K562 (cell line): ENCODE measurements at regions not wholly inside any gene's neighbourhood (a gene's known extent, or its start where the extent isn't known, plus 50 kb on each side); places are given as distances from the start of the nearest gene placed in this dataset.
"Not testable (repeated sequence)": the region's sequence is repeated elsewhere in the genome, so short reads cannot be mapped to it uniquely, and the experiment has no call there.

ENCODE experiments used
- ATAC-seq: fragments of 200-7000 bp; cut with Tn5 transposase; 3 replicates; pipeline ENCODE4 v1.9.1; 2020; ENCODE audit warnings: moderate library complexity
- BruUV-seq: library from RNA; stranded (reverse); fragments of 400-500 nt; replicated peaks from 2 replicates; lab custom pipeline; 2021; lab: Mats Ljungman, UMichigan
- CTCF ChIA-PET: fragments of 300-600 bp; formaldehyde crosslinking; extraction: SDS; loops from one replicate; lab custom pipeline; 2021; ENCODE audit warnings: low intra/inter-chr PET ratio; lab: Yijun Ruan, JAX
- POLR2A ChIA-PET: fragments of 300-600, 350-650 bp; sonication (Branson Sonifier 250); formaldehyde crosslinking; extraction: SDS; loops from one replicate; lab custom pipeline; 2021; ENCODE audit warnings: antibody characterized with exemption, inconsistent platforms; lab: Yijun Ruan, JAX
- DNase-seq, 4 experiments: peaks; one replicate each; pipeline versions ENCODE4 v3.0.0 to v3.0.0-alpha.2; 2011 to 2018; ENCODE audit warnings: low spot score in 3 of 4, mixed read lengths in 3 of 4; ENCODE audit errors: extremely low read depth in 1 of 4
- FAIRE-seq: peaks from 2 replicates; lab custom pipeline; 2011; peaks lifted over from hg19 to GRCh38; lab: Jason Lieb, UNC
- H2AFZ ChIP-seq: 2 replicates; pipeline ENCODE4 v1.6.0; 2011; ENCODE audit warnings: low read depth, low read length, control low read depth, inconsistent platforms
- H3K27ac ChIP-seq: fragments of 200-600 bp; 3 replicates; pipeline ENCODE4 v1.8.0; 2011; ENCODE audit warnings: low read depth, mild to moderate bottlenecking, control low read depth, inconsistent platforms, low read length, moderate library complexity, mixed read lengths; ENCODE audit errors: extremely low read depth
- H3K27me3 ChIP-seq, 2 experiments: fragments of 300-600 bp in 1 of 2; 2 replicates in 1 of 2; 3 replicates in 1 of 2; pipeline versions ENCODE4 v1.6.0 to v1.8.0; 2011; ENCODE audit warnings: inconsistent platforms in 2 of 2, low read length in 2 of 2, mild to moderate bottlenecking in 1 of 2, mixed read lengths in 1 of 2, moderate library complexity in 1 of 2; ENCODE audit not compliant: control insufficient read depth in 2 of 2, insufficient read depth in 2 of 2
- H3K36me3 ChIP-seq: fragments of 300-600 bp; 3 replicates; pipeline ENCODE4 v1.8.0; 2011; ENCODE audit warnings: mild to moderate bottlenecking, low read length, inconsistent platforms; ENCODE audit not compliant: control insufficient read depth, insufficient read depth
- H3K4me1 ChIP-seq, 2 experiments: fragments of 200-600 bp in 1 of 2; replicated peaks in 1 of 2; 2 replicates in 1 of 2; 3 replicates in 1 of 2; pipeline versions ENCODE4 v1.5.1 to v1.8.0; 2011; ENCODE audit warnings: inconsistent platforms in 2 of 2, low read length in 2 of 2, mild to moderate bottlenecking in 1 of 2, mixed read lengths in 1 of 2, moderate library complexity in 1 of 2; ENCODE audit not compliant: control insufficient read depth in 2 of 2, insufficient read depth in 2 of 2
- H3K4me2 ChIP-seq: 2 replicates; pipeline ENCODE4 v1.6.1; 2011; ENCODE audit warnings: low read length, control low read depth, inconsistent platforms, mixed read lengths; ENCODE audit not compliant: insufficient read depth
- H3K4me3 ChIP-seq: fragments of 200-600 bp; sonication (generic), shearing (Covaris generic); 2 replicates; pipeline ENCODE4 v1.5.1; 2016; ENCODE audit warnings: control low read depth, inconsistent platforms
- H3K79me2 ChIP-seq: fragments of 200-600 bp; 3 replicates; pipeline ENCODE4 v1.8.0; 2011; ENCODE audit warnings: low read length, inconsistent platforms; ENCODE audit not compliant: control insufficient read depth, insufficient read depth
- H3K9ac ChIP-seq, 2 experiments: 2 replicates each; pipeline versions ENCODE4 v1.6.0 to v1.6.1; 2011; ENCODE audit warnings: low read depth in 2 of 2, low read length in 2 of 2, control low read depth in 1 of 2, inconsistent platforms in 1 of 2, mild to moderate bottlenecking in 1 of 2, mixed read lengths in 1 of 2; ENCODE audit not compliant: insufficient read depth in 1 of 2
- H3K9me1 ChIP-seq: one replicate; pipeline ENCODE4 v1.6.0; 2011; ENCODE audit warnings: inconsistent platforms, mild to moderate bottlenecking, low read length, moderate library complexity; ENCODE audit not compliant: control insufficient read depth, insufficient read depth
- H3K9me3 ChIP-seq: replicated peaks from 2 replicates; pipeline ENCODE4 v1.5.1; 2011; ENCODE audit warnings: low read depth, low read length, inconsistent platforms; ENCODE audit not compliant: control insufficient read depth, insufficient read depth
- H4K20me1 ChIP-seq: replicated peaks from 2 replicates; pipeline ENCODE4 v1.6.1; 2011; ENCODE audit warnings: low read length, inconsistent platforms, mixed read lengths; ENCODE audit not compliant: control insufficient read depth, insufficient read depth
- ETV6 ChIP-seq, 3 experiments: fragments of 150-350 bp in 1 of 3; sonication (generic) in 1 of 3; formaldehyde crosslinking in 1 of 3; IDR thresholded peaks; 2 replicates each; pipeline versions ENCODE4 v1.6.1 to v1.8.0; 2014 to 2022; ENCODE audit warnings: borderline replicate concordance in 2 of 3, low read depth in 2 of 3, antibody characterized with exemption in 1 of 3, low read length in 1 of 3, mild to moderate bottlenecking in 1 of 3, missing genetic modification reagents in 1 of 3
- FOXM1 ChIP-seq, 2 experiments: fragments of 450-650 bp in 1 of 2; sonication (generic) in 1 of 2; formaldehyde crosslinking in 1 of 2; IDR thresholded peaks; 2 replicates each; pipeline versions ENCODE4 v1.6.1 to v1.9.0; 2017 to 2022; ENCODE audit warnings: low read depth in 2 of 2, mild to moderate bottlenecking in 2 of 2, missing genetic modification reagents in 1 of 2, moderate library complexity in 1 of 2
- MTF1 ChIP-seq: fragments of 250-450 bp; sonication (Bioruptor Pico); IDR thresholded peaks from 2 replicates; pipeline ENCODE4 v1.9.0; 2021; ENCODE audit warnings: moderate library complexity, mild to moderate bottlenecking, inconsistent platforms, borderline replicate concordance
- PHB ChIP-seq: fragments of 250-450 bp; sonication (Bioruptor Pico); IDR thresholded peaks from 2 replicates; pipeline ENCODE4 v1.5.0; 2021
- ZNF134 ChIP-seq: fragments of 250-450 bp; sonication (Bioruptor Pico); conservative IDR thresholded peaks from 2 replicates; pipeline ENCODE4 v1.4.0; 2020
- WGBS: fragments of 100-300 bp; shearing (Covaris generic); methylation state at CpG from one replicate; pipeline ENCODE4 v1.1.6; 2016; ENCODE audit warnings: low coverage, mixed read lengths; ENCODE audit not compliant: insufficient coverage; ENCODE audit errors: missing lambda C conversion rate; 5-methylcytosine and 5-hydroxymethylcytosine counted together
- in situ Hi-C: fragments of 300-500 bp; cut with MboI; formaldehyde crosslinking; loops from 4 replicates; pipeline ENCODE4 v1.15.0; 2018; ENCODE audit warnings: inconsistent platforms, mixed read lengths
- intact Hi-C: fragments of 100-400 bp; cut with micrococcal nuclease; formaldehyde crosslinking; loops from 2 replicates; pipeline ENCODE4 v1.14.2; 2022

DNA sequence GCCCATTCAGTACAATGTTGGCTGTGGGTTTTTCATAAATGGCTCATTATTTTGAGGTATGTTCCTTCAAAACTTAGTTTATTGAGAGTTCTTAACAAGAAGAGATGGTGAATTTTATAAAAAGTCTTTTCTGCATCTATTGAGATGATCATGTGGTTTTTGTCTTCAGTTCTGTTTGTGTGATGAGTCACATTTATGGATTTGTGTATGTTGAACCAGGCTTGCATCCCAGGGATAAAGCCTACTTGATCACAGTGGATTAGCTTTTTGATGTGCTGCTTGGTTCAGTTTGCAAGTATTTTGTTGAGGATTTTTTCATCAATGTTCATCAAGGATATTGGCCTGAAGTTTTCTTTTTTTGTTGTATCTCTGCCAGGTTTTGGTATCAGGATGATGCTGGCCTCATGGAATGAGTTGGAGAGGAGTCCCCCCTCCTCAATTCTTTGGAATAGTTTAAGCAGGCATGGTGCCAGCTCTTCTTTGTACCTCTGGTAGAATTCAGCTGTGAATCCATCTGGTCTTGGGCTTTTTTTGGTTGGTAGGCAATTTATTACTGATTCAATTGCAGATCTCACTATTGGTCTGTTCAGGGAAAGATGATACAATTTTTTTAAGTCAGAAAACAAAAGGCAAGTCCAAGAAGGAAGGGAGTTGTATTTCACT is 136.4 kb downstream of the ARL4C start:
- H3K9me1 ChIP-seq, CTCF ChIA-PET, intact Hi-C loops, BruUV-seq, H3K36me3 ChIP-seq, H3K79me2 ChIP-seq, H3K27ac ChIP-seq, H3K4me3 ChIP-seq, H3K27me3 ChIP-seq, H2AFZ ChIP-seq, H3K9me3 ChIP-seq, DNase-seq, in situ Hi-C loops, FAIRE-seq, H3K4me2 ChIP-seq, H4K20me1 ChIP-seq, H3K9ac ChIP-seq, POLR2A ChIA-PET, H3K4me1 ChIP-seq, ATAC-seq: not testable (repeated sequence)

DNA sequence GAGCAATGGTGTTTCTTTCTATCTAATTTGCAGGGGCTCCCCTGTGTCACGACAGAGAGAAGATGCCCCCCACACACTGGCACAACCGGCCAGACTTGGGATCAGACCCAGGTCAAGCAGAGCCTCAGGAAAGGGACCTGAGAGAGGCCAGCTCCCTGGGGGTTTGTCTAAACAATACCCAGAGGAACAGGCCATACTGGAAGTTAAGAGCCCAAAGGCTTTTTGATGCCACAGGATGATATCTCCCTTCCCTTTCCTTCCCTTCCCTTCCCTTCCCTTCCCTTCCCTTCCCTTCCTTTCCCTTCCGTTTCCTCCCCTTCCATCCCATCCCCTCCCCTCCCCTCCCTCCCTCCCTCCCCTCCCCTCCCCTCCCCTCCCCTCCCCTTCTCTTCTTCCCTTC is 139.2 kb downstream of the ARL4C start:
- Histone ChIP-seq H3K9ac (no peak overlapping the region), H2AFZ (no peak overlapping the region), H3K27ac (no peak overlapping the region), H3K4me3 (no peak overlapping the region), H3K36me3 (no peaks in the 10 kb centered on the region), H3K4me1 (no peaks in the 10 kb centered on the region), H3K27me3 (peaks cover 0 to 5% of the 10 kb centered on the region in 2 experiments; a peak in 1 of 5 replicates), H4K20me1 (no peaks in the 10 kb centered on the region), H3K79me2 (no peaks in the 10 kb centered on the region), H3K9me3 (no peaks in the 10 kb centered on the region), H3K9me1 (no peaks in the 10 kb centered on the region)
- ATAC-seq (no peak), FAIRE-seq (no peak), DNase-seq (no peak)
- POLR2A ChIA-PET = no interaction called here
- no TSS peak for BruUV-seq
- in situ Hi-C loops = no loop called here
- WGBS = 10% methylated on average over 2 of the region's 3 CpGs
- TF ChIP-seq MTF1 (CRISPR knock-in tag) (no peak), ETV6 (IDR thresholded peaks at IDR 0.05; ENCODE audit: borderline replicate concordance in 1 of 2, low read depth in 2 of 2, low read length in 1 of 2) (no peak), ETV6 (CRISPR knock-in tag; IDR thresholded peaks at IDR 0.05; ENCODE audit: borderline replicate concordance) (no peak), PHB (CRISPR knock-in tag) (no peak), ZNF134 (CRISPR knock-in tag) (no peak), FOXM1 (IDR thresholded peaks at IDR 0.05; ENCODE audit: low read depth) (no peak), FOXM1 (CRISPR knock-in tag; IDR thresholded peaks at IDR 0.05; ENCODE audit: low read depth) (no peak)
- TF ChIP-seq, all 486 proteins: peak for 0
- intact Hi-C loops = no loop called here
- no peak overlapping the region for H3K4me2 ChIP-seq
- CTCF ChIA-PET = no interaction called here
